ENCODE measurements at regions not wholly inside any gene's neighbourhood (a gene's known extent, or its start where the extent isn't known, plus 50 kb on each side); places are given as distances from the start of the nearest gene placed in this dataset.
"Not testable (repeated sequence)": the region's sequence is repeated elsewhere in the genome, so short reads cannot be mapped to it uniquely, and the experiment has no call there.

GRCh38 chr6:121925534-121926255 is 473.8 kb upstream of the HSF2 start:
- FAIRE-seq (no peak), DNase-seq (ENCODE audit: insufficient read length) (no peak)
- TF ChIP-seq TAF1 (IDR thresholded peaks at IDR 0.05; ENCODE audit: borderline replicate concordance, low read depth, low read length) (no peak), POLR2AphosphoS5 (IDR thresholded peaks at IDR 0.05; ENCODE audit: low read depth, low read length) (no peak), POLR2A (IDR thresholded peaks at IDR 0.05; ENCODE audit: low read depth, low read length) (no peak)

- FAIRE-seq = no peak
- TF ChIP-seq TAF1 (IDR thresholded peaks at IDR 0.05; ENCODE audit: borderline replicate concordance, low read depth, low read length) (no peak), POLR2A (IDR thresholded peaks at IDR 0.05; ENCODE audit: low read depth, low read length) (no peak)
- no peak for DNase-seq (ENCODE audit: insufficient read length)
Observed at GRCh38 chr6:121929301-121929700, 470.2 kb upstream of the HSF2 start.

GRCh38 chr6:121932076-121932991 is 467.1 kb upstream of the HSF2 start:
- no peak for TF ChIP-seq POLR2A (IDR thresholded peaks at IDR 0.05; ENCODE audit: low read depth, low read length)
- TF ChIP-seq POLR2AphosphoS5 (IDR thresholded peaks at IDR 0.05; ENCODE audit: low read depth, low read length) = no peak
- no peak for TF ChIP-seq TAF1 (IDR thresholded peaks at IDR 0.05; ENCODE audit: borderline replicate concordance, low read depth, low read length)
- DNase-seq (ENCODE audit: insufficient read length) = no peak
- no peak for FAIRE-seq

GRCh38 chr6:121934451-121934850 is 465.0 kb upstream of the HSF2 start:
- DNase-seq (ENCODE audit: insufficient read length) (no peak), FAIRE-seq (no peak)
- TF ChIP-seq TAF1 (IDR thresholded peaks at IDR 0.05; ENCODE audit: borderline replicate concordance, low read depth, low read length) (no peak), POLR2AphosphoS5 (IDR thresholded peaks at IDR 0.05; ENCODE audit: low read depth, low read length) (no peak), POLR2A (IDR thresholded peaks at IDR 0.05; ENCODE audit: low read depth, low read length) (no peak)

- no peak for DNase-seq (ENCODE audit: insufficient read length)
- no peak for FAIRE-seq
- TF ChIP-seq POLR2AphosphoS5 (IDR thresholded peaks at IDR 0.05; ENCODE audit: low read depth, low read length) (no peak), TAF1 (IDR thresholded peaks at IDR 0.05; ENCODE audit: borderline replicate concordance, low read depth, low read length) (no peak), POLR2A (IDR thresholded peaks at IDR 0.05; ENCODE audit: low read depth, low read length) (no peak)
Observed at GRCh38 chr6:121940728-121941127, 458.7 kb upstream of the HSF2 start.

- FAIRE-seq = no peak
- no peak for DNase-seq (ENCODE audit: insufficient read length)
- TF ChIP-seq POLR2A (IDR thresholded peaks at IDR 0.05; ENCODE audit: low read depth, low read length) (no peak), TAF1 (IDR thresholded peaks at IDR 0.05; ENCODE audit: borderline replicate concordance, low read depth, low read length) (no peak), POLR2AphosphoS5 (IDR thresholded peaks at IDR 0.05; ENCODE audit: low read depth, low read length) (no peak)
Observed at GRCh38 chr6:121944354-121944753, 455.1 kb upstream of the HSF2 start.

- TF ChIP-seq TAF1 (IDR thresholded peaks at IDR 0.05; ENCODE audit: borderline replicate concordance, low read depth, low read length) (no peak), POLR2A (IDR thresholded peaks at IDR 0.05; ENCODE audit: low read depth, low read length) (no peak), POLR2AphosphoS5 (IDR thresholded peaks at IDR 0.05; ENCODE audit: low read depth, low read length) (no peak)
- FAIRE-seq (no peak), DNase-seq (ENCODE audit: insufficient read length) (no peak)
Observed at GRCh38 chr6:121951123-121951522, 448.3 kb upstream of the HSF2 start.

GRCh38 chr6:121951918-121952379 is 447.5 kb upstream of the HSF2 start:
- FAIRE-seq = no peak
- DNase-seq (ENCODE audit: insufficient read length) = no peak
- TF ChIP-seq TAF1 (IDR thresholded peaks at IDR 0.05; ENCODE audit: borderline replicate concordance, low read depth, low read length) = no peak
- no peak for TF ChIP-seq POLR2A (IDR thresholded peaks at IDR 0.05; ENCODE audit: low read depth, low read length)
- TF ChIP-seq POLR2AphosphoS5 (IDR thresholded peaks at IDR 0.05; ENCODE audit: low read depth, low read length) = no peak

- not testable (repeated sequence) for FAIRE-seq; DNase-seq (ENCODE audit: insufficient read length)
Observed at GRCh38 chr6:121955401-121955800, 444.1 kb upstream of the HSF2 start.

- TF ChIP-seq TAF1 (IDR thresholded peaks at IDR 0.05; ENCODE audit: borderline replicate concordance, low read depth, low read length) (no peak), POLR2AphosphoS5 (IDR thresholded peaks at IDR 0.05; ENCODE audit: low read depth, low read length) (no peak), POLR2A (IDR thresholded peaks at IDR 0.05; ENCODE audit: low read depth, low read length) (no peak)
- DNase-seq (ENCODE audit: insufficient read length) (no peak), FAIRE-seq (no peak)
Observed at GRCh38 chr6:121956782-121957181, 442.7 kb upstream of the HSF2 start.

GRCh38 chr6:121959501-121959900 is 440.0 kb upstream of the HSF2 start:
- TF ChIP-seq TAF1 (IDR thresholded peaks at IDR 0.05; ENCODE audit: borderline replicate concordance, low read depth, low read length) (no peak), POLR2AphosphoS5 (IDR thresholded peaks at IDR 0.05; ENCODE audit: low read depth, low read length) (no peak), POLR2A (IDR thresholded peaks at IDR 0.05; ENCODE audit: low read depth, low read length) (no peak)
- no peak for FAIRE-seq
- no peak for DNase-seq (ENCODE audit: insufficient read length)

GRCh38 chr6:121961619-121962125 is 437.8 kb upstream of the HSF2 start:
- FAIRE-seq (no peak), DNase-seq (ENCODE audit: insufficient read length) (no peak)
- TF ChIP-seq POLR2AphosphoS5 (IDR thresholded peaks at IDR 0.05; ENCODE audit: low read depth, low read length) (no peak), TAF1 (IDR thresholded peaks at IDR 0.05; ENCODE audit: borderline replicate concordance, low read depth, low read length) (no peak), POLR2A (IDR thresholded peaks at IDR 0.05; ENCODE audit: low read depth, low read length) (no peak)
